ENCODE measurements at regions not wholly inside any gene's neighbourhood (a gene's known extent, or its start where the extent isn't known, plus 50 kb on each side); places are given as distances from the start of the nearest gene placed in this dataset.

DNA sequence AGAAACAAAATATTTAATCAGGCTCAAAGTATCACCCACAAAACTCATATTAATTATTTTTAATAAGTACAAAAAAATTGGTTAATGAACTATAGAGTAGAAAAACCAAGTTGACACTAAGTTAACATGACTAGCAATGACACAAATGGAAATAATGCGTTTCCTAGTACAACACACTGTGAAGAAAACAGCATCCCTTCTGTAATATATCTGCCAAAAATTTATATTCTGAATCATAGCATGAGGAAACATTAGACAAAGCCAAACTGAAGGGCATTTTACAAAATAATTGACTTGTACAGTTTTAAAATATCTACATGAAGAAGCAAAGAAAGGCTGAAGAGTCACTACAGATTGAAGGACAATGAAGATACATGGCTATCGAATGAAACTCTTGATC is 477.6 kb upstream of the INTU start:
- FAIRE-seq, result no peak
- Histone ChIP-seq H3K4me1 (ENCODE audit: control insufficient read depth in 2 of 3, insufficient read depth in 2 of 3, low read depth in 1 of 3, low read length in 3 of 3) (no peaks in the 10 kb centered on the region), H3K4me3 (ENCODE audit: low read length in 3 of 3) (no peak overlapping the region), H3K27me3 (ENCODE audit: control insufficient read depth, insufficient read depth, low read length) (no peaks in the 10 kb centered on the region), H3K27ac (ENCODE audit: low read depth in 2 of 2, low read length in 2 of 2) (no peak overlapping the region), H3K36me3 (ENCODE audit: control insufficient read depth in 2 of 3, insufficient read depth in 3 of 3, low read length in 3 of 3) (no peaks in the 10 kb centered on the region), H3K9ac (ENCODE audit: low read length in 3 of 3) (no peak overlapping the region), H3K9me3 (ENCODE audit: control insufficient read depth in 2 of 3, insufficient read depth in 1 of 3, low read length in 3 of 3) (no peaks in the 10 kb centered on the region)
- intact Hi-C loops (cut with DNase I), result no loop called here
- DNase-seq, result no peak
- TF ChIP-seq, protein P1, sequence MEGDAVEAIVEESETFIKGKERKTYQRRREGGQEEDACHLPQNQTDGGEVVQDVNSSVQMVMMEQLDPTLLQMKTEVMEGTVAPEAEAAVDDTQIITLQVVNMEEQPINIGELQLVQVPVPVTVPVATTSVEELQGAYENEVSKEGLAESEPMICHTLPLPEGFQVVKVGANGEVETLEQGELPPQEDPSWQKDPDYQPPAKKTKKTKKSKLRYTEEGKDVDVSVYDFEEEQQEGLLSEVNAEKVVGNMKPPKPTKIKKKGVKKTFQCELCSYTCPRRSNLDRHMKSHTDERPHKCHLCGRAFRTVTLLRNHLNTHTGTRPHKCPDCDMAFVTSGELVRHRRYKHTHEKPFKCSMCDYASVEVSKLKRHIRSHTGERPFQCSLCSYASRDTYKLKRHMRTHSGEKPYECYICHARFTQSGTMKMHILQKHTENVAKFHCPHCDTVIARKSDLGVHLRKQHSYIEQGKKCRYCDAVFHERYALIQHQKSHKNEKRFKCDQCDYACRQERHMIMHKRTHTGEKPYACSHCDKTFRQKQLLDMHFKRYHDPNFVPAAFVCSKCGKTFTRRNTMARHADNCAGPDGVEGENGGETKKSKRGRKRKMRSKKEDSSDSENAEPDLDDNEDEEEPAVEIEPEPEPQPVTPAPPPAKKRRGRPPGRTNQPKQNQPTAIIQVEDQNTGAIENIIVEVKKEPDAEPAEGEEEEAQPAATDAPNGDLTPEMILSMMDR (IDR thresholded peaks at IDR 0.05; ENCODE audit: borderline replicate concordance, extremely low read depth, insufficient read depth), result no peak

GRCh38 chr4:127155555-127155954 is 477.2 kb upstream of the INTU start:
- intact Hi-C loops (cut with DNase I), result no loop called here

GRCh38 chr4:127162741-127163140 is 470.0 kb upstream of the INTU start:
- FAIRE-seq (no peak), DNase-seq (no peak)
- intact Hi-C loops (cut with DNase I), result no loop called here
- H3K4me3 ChIP-seq (ENCODE audit: low read length in 3 of 3), result no peak overlapping the region
- no peaks in the 10 kb centered on the region for H3K27me3 ChIP-seq (ENCODE audit: control insufficient read depth, insufficient read depth, low read length)
- TF ChIP-seq, protein P1 (IDR thresholded peaks at IDR 0.05; ENCODE audit: borderline replicate concordance, extremely low read depth, insufficient read depth), result no peak
- no peak overlapping the region for H3K9ac ChIP-seq (ENCODE audit: low read length in 3 of 3)
- no peak overlapping the region for H3K27ac ChIP-seq (ENCODE audit: low read depth in 2 of 2, low read length in 2 of 2)
- H3K36me3 ChIP-seq (ENCODE audit: control insufficient read depth in 2 of 3, insufficient read depth in 3 of 3, low read length in 3 of 3), result no peaks in the 10 kb centered on the region
- no peaks in the 10 kb centered on the region for H3K4me1 ChIP-seq (ENCODE audit: control insufficient read depth in 2 of 3, insufficient read depth in 2 of 3, low read depth in 1 of 3, low read length in 3 of 3)
- no peaks in the 10 kb centered on the region for H3K9me3 ChIP-seq (ENCODE audit: control insufficient read depth in 2 of 3, insufficient read depth in 1 of 3, low read length in 3 of 3)

More at GRCh38 chr4:127155555-127155954, 477.2 kb upstream of the INTU start:
- H3K27ac ChIP-seq (ENCODE audit: low read depth in 2 of 2, low read length in 2 of 2), result no peak overlapping the region
- no peaks in the 10 kb centered on the region for H3K4me1 ChIP-seq (ENCODE audit: control insufficient read depth in 2 of 3, insufficient read depth in 2 of 3, low read depth in 1 of 3, low read length in 3 of 3)
- H3K27me3 ChIP-seq (ENCODE audit: control insufficient read depth, insufficient read depth, low read length), result no peaks in the 10 kb centered on the region
- H3K9ac ChIP-seq (ENCODE audit: low read length in 3 of 3), result no peak overlapping the region
- TF ChIP-seq, protein P1 (IDR thresholded peaks at IDR 0.05; ENCODE audit: borderline replicate concordance, extremely low read depth, insufficient read depth), result no peak
- H3K36me3 ChIP-seq (ENCODE audit: control insufficient read depth in 2 of 3, insufficient read depth in 3 of 3, low read length in 3 of 3), result no peaks in the 10 kb centered on the region
- no peaks in the 10 kb centered on the region for H3K9me3 ChIP-seq (ENCODE audit: control insufficient read depth in 2 of 3, insufficient read depth in 1 of 3, low read length in 3 of 3)
- DNase-seq (no peak), FAIRE-seq (no peak)
- no peak overlapping the region for H3K4me3 ChIP-seq (ENCODE audit: low read length in 3 of 3)

- Histone ChIP-seq H3K9me3 (ENCODE audit: control insufficient read depth in 2 of 3, insufficient read depth in 1 of 3, low read length in 3 of 3) (no peaks in the 10 kb centered on the region), H3K4me3 (ENCODE audit: low read length in 3 of 3) (no peak overlapping the region), H3K36me3 (ENCODE audit: control insufficient read depth in 2 of 3, insufficient read depth in 3 of 3, low read length in 3 of 3) (no peaks in the 10 kb centered on the region), H3K27me3 (ENCODE audit: control insufficient read depth, insufficient read depth, low read length) (no peaks in the 10 kb centered on the region), H3K27ac (ENCODE audit: low read depth in 2 of 2, low read length in 2 of 2) (no peak overlapping the region), H3K9ac (ENCODE audit: low read length in 3 of 3) (no peak overlapping the region), H3K4me1 (ENCODE audit: control insufficient read depth in 2 of 3, insufficient read depth in 2 of 3, low read depth in 1 of 3, low read length in 3 of 3) (no peaks in the 10 kb centered on the region)
- no peak for DNase-seq
- TF ChIP-seq, protein P1 (IDR thresholded peaks at IDR 0.05; ENCODE audit: borderline replicate concordance, extremely low read depth, insufficient read depth), result no peak
- intact Hi-C loops (cut with DNase I), result no loop called here
- FAIRE-seq, result no peak
These were observed 466.8 kb upstream of the INTU start for GRCh38 chr4:127165971-127166370.

Measured in kidney (tissue), 13 donors.